HG02610 (cell line): ENCODE measurements at regions not wholly inside any gene's neighbourhood (a gene's known extent, or its start where the extent isn't known, plus 50 kb on each side); places are given as distances from the start of the nearest gene placed in this dataset.

Source experiments
- ATAC-seq: cut with Tn5 transposase; IDR thresholded peaks from one replicate; pipeline ENCODE4 v1.9.1; 2021; ENCODE audit warnings: mild to moderate bottlenecking, moderate library complexity; ENCODE audit not compliant: unreplicated experiment

DNA sequence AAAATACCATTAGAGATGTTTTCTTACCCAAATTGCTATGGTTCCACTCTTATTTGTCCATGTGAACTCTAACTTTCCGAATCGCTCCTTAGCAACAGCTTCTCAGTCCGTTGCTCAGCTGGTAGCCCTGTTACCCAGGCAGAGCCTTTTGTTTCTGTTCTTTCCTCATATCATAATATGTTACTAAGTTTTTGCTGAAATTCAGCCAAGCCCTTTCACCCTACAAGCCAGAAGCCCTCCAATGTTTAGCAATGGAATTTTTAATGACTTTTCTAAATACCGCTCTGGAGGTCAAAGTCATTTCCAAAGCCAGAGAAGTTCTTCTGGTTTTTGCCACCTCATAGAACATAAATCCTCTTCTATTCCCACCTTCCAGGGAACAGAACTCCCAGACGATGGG, 1029.5 kb downstream of the C4orf33 start:
- no peak for ATAC-seq

DNA sequence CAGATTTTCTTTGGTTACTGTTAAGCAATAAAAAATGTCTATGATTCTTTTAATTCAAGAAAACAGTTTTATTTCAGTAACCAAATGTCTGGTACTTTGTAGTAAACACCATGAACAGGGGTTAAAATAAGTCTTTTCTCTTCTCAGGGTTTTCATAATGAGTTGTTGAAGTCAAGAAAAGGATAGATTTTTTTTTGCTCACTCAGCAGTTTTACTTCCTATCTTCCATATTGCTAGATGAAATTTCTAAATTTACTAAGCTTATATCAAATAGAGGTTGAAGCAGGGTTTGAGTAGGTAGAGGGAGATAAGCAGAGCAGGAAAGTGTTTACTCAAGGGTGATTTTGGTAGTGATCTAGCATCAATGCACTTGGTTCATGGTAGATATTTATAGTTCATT, 1031.3 kb downstream of the C4orf33 start:
- no peak for ATAC-seq

DNA sequence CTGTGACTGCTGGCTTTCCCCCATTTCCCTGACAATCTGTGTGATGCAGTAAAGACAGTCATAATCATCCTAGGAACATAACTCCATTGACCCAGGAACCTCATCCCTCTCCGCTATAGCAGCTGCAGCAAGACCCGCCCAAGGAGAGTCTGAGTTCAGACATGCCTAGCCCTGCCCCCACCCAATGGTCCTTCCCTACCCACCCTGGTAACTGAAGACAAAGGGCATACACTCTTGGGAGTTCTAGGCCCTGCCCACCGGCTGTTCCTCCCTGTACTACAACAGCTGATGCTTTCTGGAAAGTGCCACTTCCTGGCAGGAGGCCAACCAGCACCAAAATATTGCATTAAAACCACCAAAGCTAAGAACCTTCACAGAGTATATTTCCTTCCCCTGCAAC, 1035.6 kb downstream of the C4orf33 start:
- no peak for ATAC-seq

DNA sequence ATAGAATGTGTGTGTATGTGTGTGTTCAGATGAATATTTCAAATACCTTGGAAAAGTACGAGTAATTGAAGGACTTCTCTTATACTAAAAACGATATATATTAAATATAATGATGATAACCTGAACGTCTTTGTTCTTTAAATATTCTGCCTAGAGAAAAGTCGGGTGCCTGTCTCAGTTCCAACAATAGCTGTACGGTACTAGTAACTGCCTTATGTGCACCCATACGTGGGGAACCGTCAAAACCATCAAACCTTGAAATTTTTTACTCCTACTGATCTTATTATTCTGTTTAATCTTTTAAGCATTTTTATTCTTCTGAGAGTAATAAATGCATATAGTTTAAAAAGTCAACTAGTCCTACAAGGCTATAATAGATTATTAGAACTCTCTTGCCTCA, 1045.7 kb downstream of the C4orf33 start:
- no peak for ATAC-seq

DNA sequence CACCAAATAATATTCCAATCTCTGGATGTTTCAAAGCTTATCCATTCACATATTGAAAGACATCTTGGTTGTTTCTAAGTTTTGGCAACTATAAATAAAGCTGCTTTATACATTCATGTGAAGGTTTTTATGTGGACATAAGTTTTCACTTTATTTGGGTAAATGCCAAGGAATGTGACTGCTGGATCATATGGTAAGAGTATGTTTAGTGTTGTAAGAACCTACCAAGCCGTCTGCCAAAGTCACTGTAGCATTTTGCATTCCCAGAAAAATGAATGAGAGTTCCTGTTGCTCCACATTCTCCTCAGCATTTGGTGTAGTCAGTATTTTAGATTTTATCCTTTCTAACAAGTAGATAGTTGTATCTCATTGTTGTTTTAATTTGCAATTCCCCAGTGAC, 1047.7 kb downstream of the C4orf33 start:
- ATAC-seq: no peak

DNA sequence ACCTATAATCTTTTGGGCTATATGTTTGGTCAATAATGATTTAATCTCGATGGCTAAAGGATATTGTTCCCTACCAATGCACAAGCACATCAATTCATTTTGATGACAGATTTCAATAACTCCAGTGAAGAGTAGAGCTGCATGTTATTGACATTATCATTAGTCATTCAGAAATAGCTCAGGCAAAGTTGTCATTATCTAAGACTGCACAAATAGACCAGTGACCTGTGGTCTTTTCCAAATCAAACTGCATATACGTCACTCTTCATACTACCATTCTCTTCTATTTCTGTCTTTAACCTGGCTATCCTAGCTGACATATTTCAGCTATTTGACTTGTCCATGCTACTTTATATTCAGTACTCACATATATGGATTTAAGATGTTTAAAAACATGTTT, 1050.8 kb downstream of the C4orf33 start:
- ATAC-seq: no peak

DNA sequence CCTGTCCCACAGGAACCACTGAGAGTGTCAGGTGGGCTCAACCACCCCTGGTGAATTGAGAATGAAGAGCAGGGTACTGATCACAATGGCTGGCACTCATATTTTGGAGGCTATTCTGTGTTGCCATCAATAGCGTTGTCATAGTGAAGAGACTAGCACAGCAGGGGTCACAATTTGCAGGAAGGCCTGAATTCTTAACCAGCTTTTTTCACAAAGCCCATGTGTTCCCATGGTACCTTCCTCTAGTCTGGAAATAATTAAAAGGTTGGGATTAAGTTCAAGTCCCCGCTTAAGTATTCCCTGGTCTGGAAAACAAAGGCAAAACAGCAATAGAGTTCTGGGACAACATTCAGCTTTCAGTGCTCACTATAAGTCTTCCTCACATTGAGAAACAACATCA, 1051.7 kb downstream of the C4orf33 start:
- ATAC-seq: no peak

DNA sequence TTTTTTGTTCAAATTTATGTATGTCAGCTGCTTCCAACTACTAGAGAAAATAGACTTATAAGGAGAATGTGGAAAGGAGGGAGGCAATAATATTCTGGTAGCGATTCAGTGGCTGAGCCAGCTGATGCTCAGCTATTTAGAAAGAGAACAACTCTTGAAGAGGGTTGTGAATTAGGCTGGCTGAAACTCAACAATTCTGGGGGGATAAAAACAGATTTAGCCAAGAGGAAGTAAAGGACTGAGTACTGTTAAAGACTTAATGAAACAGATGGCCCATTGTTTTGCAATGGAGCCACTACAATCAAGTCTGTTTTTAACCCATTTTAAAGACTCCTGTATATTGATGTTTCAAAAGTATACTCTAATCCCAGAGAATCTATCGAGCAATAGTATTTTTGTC, 1058.9 kb downstream of the C4orf33 start:
- no peak for ATAC-seq

DNA sequence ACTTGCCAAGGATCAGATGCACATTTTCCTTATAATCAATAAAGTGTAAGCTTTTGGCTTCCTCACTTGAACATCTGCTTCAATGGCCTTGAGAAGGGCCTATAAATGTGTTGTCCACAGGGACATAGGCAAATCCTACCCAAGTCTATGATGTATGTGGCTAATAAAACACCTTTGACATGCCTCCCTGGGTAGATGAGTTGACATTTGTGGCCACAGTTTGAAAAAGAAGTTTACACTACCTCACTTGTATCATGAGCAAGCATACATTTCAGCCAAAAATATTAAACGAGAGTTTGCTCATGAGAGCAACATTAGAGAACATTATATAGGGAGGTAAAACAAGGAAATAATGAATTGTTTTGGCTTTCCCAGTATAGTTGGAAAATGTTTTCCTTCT, 1067.7 kb downstream of the C4orf33 start:
- no peak for ATAC-seq

DNA sequence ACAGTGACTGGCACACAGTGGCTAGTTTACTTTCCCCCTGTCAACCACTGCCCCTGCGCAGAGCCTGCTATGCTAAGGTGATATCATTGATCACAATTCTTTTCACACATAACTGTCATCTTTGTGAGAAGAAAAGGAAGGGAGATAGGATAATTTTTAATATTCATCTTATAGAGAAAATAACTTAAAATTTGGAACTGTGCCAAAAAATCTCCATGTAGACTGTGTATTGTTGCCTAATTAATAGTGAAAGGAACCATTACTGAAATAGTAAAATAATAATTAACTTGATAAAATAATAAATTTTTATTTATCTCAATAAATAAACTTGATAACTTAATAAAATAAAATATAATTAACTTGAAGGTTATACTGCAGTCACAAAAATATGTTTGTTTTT, 1069.4 kb downstream of the C4orf33 start:
- no peak for ATAC-seq

DNA sequence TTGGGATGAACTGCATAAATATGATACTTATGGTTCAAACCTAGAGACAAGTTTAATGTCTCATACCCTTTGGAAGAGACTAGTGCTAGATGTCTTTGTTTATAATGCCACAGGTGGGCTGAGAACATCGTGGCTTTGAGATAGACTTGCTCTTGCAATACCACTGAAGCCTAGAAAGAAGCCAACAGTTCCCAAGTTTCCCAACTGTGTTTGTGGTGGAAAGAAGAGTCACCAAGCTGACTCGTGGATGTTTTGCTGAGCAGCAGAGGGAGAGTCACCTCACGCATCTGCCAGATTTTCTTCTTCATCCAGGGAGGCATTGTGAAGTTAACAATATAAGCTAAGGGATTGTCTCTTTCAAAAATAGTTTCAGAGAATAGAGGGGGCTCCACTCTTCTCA, 1076.2 kb downstream of the C4orf33 start:
- no peak for ATAC-seq

DNA sequence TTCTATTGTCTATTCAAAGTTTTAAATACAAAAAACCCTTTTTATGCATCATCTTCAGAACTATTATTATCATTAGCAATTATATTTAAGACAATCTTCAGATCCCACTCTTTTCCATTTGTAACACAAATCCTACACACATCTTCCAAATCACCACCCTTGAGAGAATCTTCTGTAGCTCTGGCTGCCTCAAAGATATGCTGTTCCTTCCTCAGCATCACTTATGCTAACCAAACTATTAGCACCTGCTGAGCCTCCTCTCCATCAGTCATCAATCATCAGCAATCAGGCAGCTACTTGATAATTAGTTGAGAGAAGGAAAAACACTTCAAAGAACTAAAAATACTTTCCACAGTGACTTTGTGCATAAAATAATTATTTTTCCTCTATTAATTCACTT, 1082.2 kb downstream of the C4orf33 start:
- ATAC-seq: no peak

DNA sequence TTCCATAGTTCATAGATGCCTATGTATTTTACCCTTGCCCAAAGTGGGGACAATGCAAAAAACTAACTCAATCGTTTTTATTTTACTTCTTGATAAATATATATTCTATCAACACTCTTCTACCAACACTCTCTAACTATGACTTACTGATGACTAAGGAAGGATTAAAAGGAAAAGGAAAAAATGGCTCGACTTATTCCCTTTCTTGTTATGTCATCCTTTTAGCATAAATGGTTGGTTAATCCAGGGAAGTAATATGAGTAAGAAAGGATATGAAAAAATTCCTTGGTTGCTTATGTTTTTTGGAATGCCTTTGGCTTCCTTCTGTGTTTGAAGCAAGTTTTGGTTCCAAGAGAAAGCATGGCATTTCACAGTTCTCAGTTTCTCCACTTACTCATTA, 1087.1 kb downstream of the C4orf33 start:
- ATAC-seq: no peak

DNA sequence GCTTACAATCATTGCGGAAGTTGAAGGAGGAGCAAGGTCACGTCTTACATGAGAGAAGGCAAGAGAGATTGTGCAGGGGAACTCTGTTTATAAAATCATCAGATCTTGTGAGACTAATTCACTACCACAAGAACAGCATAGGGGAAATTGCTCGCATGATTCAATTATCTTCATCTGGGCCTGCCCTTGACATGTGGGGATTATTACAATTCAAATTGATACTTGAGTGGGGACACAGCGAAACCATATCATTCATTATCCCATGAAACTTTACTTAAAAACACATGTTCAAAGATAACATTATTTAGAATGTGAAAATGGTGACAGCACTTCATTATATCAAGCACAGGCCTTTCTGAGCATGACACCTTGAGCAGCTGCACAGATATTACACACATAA, 1087.8 kb downstream of the C4orf33 start:
- ATAC-seq: no peak

DNA sequence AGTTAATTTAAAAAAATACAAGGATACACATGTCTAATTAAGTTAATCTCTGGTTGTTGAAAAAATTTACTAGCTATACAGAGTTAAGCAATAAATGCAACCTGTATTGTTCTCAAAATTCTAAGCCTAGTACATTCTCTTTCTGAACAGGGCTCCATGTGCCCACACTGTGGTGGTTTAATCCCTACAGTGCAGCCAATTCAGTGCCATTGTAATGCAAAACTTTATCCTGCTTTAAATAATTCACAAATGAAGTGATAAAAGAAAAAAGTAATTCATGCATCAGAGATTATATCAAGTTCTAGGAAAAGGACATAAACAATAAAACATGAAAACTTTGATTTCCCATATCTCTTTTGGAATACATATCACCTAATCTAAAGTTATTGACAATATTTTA, 1089.2 kb downstream of the C4orf33 start:
- no peak for ATAC-seq

DNA sequence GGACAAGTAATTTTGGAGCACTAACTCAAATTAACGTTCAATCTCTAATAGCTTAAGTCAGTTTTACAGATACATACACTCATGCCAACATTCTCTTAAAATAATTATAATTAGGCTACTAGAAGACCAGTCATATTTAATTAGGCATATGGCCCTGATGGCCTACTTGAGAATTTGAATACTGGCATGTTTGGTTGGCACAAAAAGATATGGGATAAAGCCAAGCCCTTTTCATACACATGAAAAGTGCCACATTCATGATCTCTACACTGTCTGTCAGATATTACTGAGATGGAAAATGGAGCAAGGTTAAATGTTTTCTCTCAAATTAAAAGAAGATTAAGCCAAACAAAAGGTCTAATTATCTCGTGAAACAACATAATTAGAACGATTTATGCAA, 1091.0 kb downstream of the C4orf33 start:
- ATAC-seq: no peak

DNA sequence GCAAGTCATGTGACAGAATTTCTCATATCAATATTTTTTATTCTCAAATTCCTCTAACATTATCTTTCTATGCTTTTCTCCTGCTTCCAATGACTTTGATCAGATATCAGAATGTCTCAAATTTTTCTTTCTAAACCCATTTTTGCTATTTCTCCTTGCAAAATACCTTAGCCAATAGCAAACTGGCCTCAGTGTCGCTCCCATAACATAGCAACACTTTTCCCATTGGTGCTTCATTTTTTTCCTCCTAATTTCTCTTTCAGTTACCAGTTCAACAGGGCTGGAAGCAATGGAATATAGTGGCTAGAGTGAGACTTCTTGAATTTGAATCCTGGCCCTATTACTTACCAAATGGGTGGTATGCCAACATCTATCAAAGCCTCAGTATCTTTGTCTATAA, 1091.6 kb downstream of the C4orf33 start:
- ATAC-seq: no peak

DNA sequence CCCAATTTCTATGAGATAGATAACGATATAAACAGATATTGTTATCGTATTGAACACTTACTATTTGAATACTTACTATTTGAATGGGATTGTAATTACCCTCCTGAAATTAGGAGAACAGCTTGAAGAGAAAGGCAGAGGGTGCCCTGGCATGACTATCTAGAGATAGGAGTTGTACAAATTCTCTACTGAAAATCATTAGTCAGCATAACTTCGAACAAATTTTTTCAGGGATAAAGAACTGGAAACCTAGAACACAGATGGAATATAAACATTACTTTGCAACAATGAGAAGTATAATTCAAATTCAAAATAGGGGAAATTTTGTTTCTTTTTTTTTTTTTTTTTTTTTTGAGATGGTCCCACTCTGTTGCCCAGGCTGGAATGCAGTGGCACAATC, 1096.8 kb downstream of the C4orf33 start:
- ATAC-seq: no peak

DNA sequence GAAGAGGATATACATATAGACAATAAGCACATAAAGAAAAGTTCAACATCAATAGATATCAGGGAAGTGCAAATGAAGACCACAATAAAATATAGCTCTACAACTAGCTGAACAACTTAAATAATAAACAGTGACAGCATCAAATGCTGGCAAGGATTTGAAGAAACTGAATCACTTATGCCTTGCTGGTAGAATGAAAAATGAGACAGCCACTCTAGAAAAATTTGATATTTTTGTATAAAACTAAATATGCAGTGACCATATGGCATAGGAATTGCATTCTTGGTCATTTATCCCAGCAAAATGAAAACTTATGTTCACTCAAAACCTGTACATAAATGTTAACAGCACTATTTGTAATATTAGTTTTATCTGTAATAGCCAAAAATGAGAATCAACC, 1102.0 kb downstream of the C4orf33 start:
- no peak for ATAC-seq

DNA sequence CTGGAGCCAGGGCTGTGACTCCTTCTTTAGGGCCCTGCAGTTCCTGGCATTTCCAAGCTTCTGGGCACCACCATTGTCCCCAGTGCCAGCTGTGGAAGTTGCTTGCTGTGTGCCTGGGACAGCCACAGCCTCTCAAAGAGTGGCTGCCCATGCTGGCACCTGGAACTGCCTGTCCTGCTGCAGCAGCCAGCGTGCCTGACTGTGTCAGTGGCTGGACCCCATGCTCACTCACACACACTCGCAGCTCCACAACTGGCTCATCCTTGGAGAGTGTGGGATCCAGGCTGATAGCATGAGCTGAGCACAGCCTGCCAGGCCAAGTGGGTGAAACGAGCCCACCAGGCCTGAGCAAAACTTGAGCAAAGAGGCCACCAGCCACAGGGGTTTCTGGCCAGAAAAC, 1107.6 kb downstream of the C4orf33 start:
- no peak for ATAC-seq

DNA sequence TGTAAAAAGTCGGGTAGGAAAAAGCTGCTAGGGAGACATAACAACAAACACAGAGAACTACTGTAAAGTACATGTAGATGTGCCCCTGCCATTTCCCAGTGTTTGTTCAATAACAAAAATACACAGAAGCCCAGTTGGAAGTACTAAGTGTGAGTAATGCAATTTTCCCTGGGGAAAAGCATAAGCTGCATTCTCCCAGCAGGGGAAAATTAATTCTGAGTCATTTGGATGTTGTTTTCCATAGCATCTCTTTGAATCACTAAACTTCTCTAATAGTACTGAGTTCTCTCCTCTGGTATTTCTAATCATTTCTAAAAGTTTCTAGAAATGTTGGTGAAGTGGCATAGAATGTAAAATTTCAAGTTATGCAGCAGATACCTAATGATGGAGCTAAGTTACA, 1114.9 kb downstream of the C4orf33 start:
- ATAC-seq: no peak

DNA sequence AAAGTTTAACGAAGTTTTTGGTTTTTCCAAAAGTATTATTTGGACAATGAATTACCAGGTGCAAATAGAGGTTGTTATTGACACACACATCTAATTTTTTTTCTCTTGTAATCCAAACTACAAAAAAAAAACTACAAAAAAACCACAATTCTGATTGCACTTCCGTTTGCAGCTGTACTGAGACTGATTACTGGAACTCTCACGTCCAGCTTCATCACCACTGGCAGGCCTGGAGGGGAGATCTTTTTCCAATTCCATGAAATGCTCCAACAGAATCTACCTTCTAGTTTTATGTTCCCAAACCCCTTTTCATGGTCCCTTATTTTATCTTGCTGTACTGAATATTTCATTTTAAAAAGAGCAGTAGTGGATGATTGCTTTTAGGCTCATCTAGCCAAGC, 1118.3 kb downstream of the C4orf33 start:
- no peak for ATAC-seq

DNA sequence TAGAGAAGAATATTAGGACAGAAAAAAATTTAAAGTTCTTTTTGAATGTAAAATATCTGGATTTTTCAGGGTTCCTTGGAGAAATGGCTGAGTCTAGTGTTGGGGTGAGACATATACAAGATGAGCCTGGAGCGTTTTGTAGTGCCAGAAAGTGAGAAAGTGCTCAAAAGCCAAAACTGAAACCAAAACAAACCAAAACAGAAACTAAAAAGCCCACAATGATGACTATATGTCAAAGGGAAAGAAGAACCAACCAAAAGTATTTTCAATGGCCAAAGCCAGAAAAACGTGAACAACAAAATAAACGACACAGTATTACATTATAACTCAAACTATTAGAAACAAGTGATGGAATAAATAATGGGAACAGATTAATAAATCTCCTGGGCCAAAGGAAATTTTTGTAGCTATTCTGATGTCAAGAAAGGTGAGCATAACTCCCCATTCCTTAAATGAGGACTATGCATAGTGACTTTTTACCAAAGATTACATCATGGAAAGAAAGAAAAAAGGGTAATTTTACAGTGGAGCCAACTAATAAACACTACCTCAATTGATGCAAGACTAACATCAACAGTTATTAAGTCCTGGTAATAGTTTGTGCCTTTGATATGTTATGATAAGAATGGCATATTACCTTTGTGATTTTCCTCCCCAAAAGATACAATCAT, 1137.6 kb downstream of the C4orf33 start:
- ATAC-seq: peak; percentile 99

DNA sequence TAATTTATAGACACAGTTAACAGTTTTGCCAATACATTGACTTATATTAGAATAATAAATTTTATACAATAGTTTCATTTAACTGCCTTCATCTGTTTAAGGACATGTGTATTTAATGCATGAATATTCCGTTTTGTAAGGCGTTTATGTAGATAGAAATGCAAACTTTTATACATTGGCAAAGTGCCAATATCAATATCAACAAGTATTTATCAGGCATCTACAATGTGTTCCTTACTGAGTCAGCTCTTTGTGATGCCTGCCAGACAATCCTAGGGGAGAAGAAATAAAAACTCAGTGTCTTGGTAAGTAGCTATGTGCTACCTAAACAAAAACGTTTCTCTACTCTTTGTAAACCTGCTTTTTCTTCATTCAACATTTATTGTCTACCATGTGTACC, 1142.2 kb downstream of the C4orf33 start:
- no peak for ATAC-seq
